Adipose tissue (tissue), 3 donors: ENCODE measurements at regions not wholly inside any gene's neighbourhood (a gene's known extent, or its start where the extent isn't known, plus 50 kb on each side); places are given as distances from the start of the nearest gene placed in this dataset.

Source experiments
- H3K27ac ChIP-seq: one replicate; pipeline ENCODE4 v1.5.1; 2013; ENCODE audit warnings: low read depth, low read length
- WGBS, 3 donors: extraction: QIAGEN DNeasy Blood & Tissue Kit; methylation state at CpG; one replicate each; pipeline ENCODE4 v1.1.7; 2013; 5-methylcytosine and 5-hydroxymethylcytosine counted together
- donor health status: healthy with polysubstance abuse.
- donor health status: Bipolar disorder and iron deficiency.
- donor health status: healthy.

GRCh38 chr10:78914502-78915189 lies 154.1 kb upstream of the ZMIZ1 start:
- no peak overlapping the region for H3K27ac ChIP-seq
- 57 to 75% (median 70%) methylated on average over 9 of the region's 9 CpGs for WGBS, 3 donors

GRCh38 chr10:78915190-78915518 lies 153.6 kb upstream of the ZMIZ1 start:
- 80 to 94% (median 81%) methylated on average over 4 of the region's 4 CpGs for WGBS, 3 donors
- H3K27ac ChIP-seq = no peak overlapping the region

GRCh38 chr10:78916227-78916626 lies 152.5 kb upstream of the ZMIZ1 start:
- WGBS, 3 donors = 88 to 91% (median 89%) methylated on average over 7 of the region's 7 CpGs
- H3K27ac ChIP-seq = no peak overlapping the region

- H3K27ac ChIP-seq = no peak overlapping the region
- 87 to 95% (median 89%) methylated on average over 7 of the region's 7 CpGs for WGBS, 3 donors
Measured at GRCh38 chr10:78919181-78919966, 149.4 kb upstream of the ZMIZ1 start.

GRCh38 chr10:78920011-78920410 lies 148.8 kb upstream of the ZMIZ1 start:
- H3K27ac ChIP-seq = no peak overlapping the region
- WGBS, 3 donors = 94 to 98% (median 97%) methylated on average over 2 of the region's 2 CpGs

- WGBS, 3 donors = 89 to 98% (median 92%) methylated on average over 3 of the region's 3 CpGs
- no peak overlapping the region for H3K27ac ChIP-seq
Measured at GRCh38 chr10:78921895-78922294, 146.9 kb upstream of the ZMIZ1 start.

- WGBS, 3 donors = 82 to 90% (median 88%) methylated on average over 15 of the region's 15 CpGs
Measured at GRCh38 chr10:78923647-78924318, 145.0 kb upstream of the ZMIZ1 start.

GRCh38 chr10:78924319-78925003 lies 144.3 kb upstream of the ZMIZ1 start:
- H3K27ac ChIP-seq = no peak overlapping the region
- WGBS, 3 donors = 80 to 87% (median 85%) methylated on average over 7 of the region's 7 CpGs

More at GRCh38 chr10:78923647-78924318, 145.0 kb upstream of the ZMIZ1 start:
- no peak overlapping the region for H3K27ac ChIP-seq

GRCh38 chr10:78925275-78925674 lies 143.5 kb upstream of the ZMIZ1 start:
- 88 to 97% (median 91%) methylated on average over 6 of the region's 6 CpGs for WGBS, 3 donors
- no peak overlapping the region for H3K27ac ChIP-seq

GRCh38 chr10:78925800-78926319 lies 142.9 kb upstream of the ZMIZ1 start:
- H3K27ac ChIP-seq = no peak overlapping the region

GRCh38 chr10:78927257-78927995 lies 141.3 kb upstream of the ZMIZ1 start:
- no peak overlapping the region for H3K27ac ChIP-seq
- 79 to 94% (median 93%) methylated on average over 11 of the region's 11 CpGs for WGBS, 3 donors

More at GRCh38 chr10:78925800-78926319, 142.9 kb upstream of the ZMIZ1 start:
- 60 to 82% (median 61%) methylated on average over 6 of the region's 6 CpGs for WGBS, 3 donors

GRCh38 chr10:78928330-78928729 lies 140.4 kb upstream of the ZMIZ1 start:
- 94 to 97% (median 94%) methylated on average over 3 of the region's 3 CpGs for WGBS, 3 donors
- no peak overlapping the region for H3K27ac ChIP-seq

- WGBS, 3 donors = 82 to 96% (median 87%) methylated on average over 1 of the region's 1 CpG
Measured at GRCh38 chr10:78929541-78929940, 139.2 kb upstream of the ZMIZ1 start.

GRCh38 chr10:78931321-78932053 lies 137.3 kb upstream of the ZMIZ1 start:
- no peak overlapping the region for H3K27ac ChIP-seq
- 64 to 70% (median 66%) methylated on average over 21 of the region's 21 CpGs for WGBS, 3 donors

More at GRCh38 chr10:78929541-78929940, 139.2 kb upstream of the ZMIZ1 start:
- no peak overlapping the region for H3K27ac ChIP-seq

- 51 to 88% (median 55%) methylated on average over 2 of the region's 2 CpGs for WGBS, 3 donors
- no peak overlapping the region for H3K27ac ChIP-seq
Measured at GRCh38 chr10:78932054-78932386, 136.7 kb upstream of the ZMIZ1 start.

- no peak overlapping the region for H3K27ac ChIP-seq
Measured at GRCh38 chr10:78932861-78933260, 135.9 kb upstream of the ZMIZ1 start.

GRCh38 chr10:78933828-78934531 lies 134.8 kb upstream of the ZMIZ1 start:
- H3K27ac ChIP-seq = no peak overlapping the region
- WGBS, 3 donors = 84 to 92% (median 92%) methylated on average over 14 of the region's 14 CpGs

More at GRCh38 chr10:78932861-78933260, 135.9 kb upstream of the ZMIZ1 start:
- 90 to 97% (median 94%) methylated on average over 9 of the region's 9 CpGs for WGBS, 3 donors
